AG09309 (cell line): ENCODE measurements at regions not wholly inside any gene's neighbourhood (a gene's known extent, or its start where the extent isn't known, plus 50 kb on each side); places are given as distances from the start of the nearest gene placed in this dataset.

ENCODE experiments used
- DNase-seq: peaks from one replicate; pipeline ENCODE4 v3.0.0-alpha.2; 2010; ENCODE audit warnings: low read depth
- H3K4me3 ChIP-seq: 2 replicates; pipeline ENCODE4 v1.5.1; 2011; ENCODE audit warnings: mild to moderate bottlenecking, low read depth, low read length, moderate library complexity; ENCODE audit not compliant: control insufficient read depth
- TF ChIP-seq, protein P1 (sequence below): IDR thresholded peaks from 2 replicates; pipeline ENCODE4 v1.5.1; 2011; ENCODE audit warnings: mild to moderate bottlenecking, low read depth, low read length, inconsistent platforms; ENCODE audit not compliant: insufficient read depth, control insufficient read depth; ENCODE audit errors: missing control alignments

DNA sequence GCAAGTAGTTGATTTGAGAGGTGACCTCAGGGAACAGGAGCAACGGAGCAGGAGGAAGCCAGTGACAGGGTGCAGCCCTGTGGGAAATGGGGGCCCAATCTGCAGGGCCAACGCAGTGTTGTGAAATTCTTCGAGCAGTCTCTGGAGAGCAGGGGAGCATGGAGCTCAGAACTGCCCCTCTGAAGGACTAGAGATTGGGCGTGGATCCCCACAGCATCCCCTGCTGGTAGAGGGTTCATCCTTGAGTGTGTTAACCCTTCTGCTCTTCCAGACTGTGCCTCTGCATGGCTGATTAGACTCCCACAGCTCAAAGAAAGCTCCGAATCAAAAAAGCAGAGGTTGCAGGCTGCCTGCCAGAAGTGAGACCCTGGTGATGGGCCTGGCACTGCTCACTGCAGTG, 77.9 kb upstream of the UQCRFS1 start:
- TF ChIP-seq, protein P1, sequence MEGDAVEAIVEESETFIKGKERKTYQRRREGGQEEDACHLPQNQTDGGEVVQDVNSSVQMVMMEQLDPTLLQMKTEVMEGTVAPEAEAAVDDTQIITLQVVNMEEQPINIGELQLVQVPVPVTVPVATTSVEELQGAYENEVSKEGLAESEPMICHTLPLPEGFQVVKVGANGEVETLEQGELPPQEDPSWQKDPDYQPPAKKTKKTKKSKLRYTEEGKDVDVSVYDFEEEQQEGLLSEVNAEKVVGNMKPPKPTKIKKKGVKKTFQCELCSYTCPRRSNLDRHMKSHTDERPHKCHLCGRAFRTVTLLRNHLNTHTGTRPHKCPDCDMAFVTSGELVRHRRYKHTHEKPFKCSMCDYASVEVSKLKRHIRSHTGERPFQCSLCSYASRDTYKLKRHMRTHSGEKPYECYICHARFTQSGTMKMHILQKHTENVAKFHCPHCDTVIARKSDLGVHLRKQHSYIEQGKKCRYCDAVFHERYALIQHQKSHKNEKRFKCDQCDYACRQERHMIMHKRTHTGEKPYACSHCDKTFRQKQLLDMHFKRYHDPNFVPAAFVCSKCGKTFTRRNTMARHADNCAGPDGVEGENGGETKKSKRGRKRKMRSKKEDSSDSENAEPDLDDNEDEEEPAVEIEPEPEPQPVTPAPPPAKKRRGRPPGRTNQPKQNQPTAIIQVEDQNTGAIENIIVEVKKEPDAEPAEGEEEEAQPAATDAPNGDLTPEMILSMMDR = no peak
- H3K4me3 ChIP-seq = no peak overlapping the region
- DNase-seq = no peak

DNA sequence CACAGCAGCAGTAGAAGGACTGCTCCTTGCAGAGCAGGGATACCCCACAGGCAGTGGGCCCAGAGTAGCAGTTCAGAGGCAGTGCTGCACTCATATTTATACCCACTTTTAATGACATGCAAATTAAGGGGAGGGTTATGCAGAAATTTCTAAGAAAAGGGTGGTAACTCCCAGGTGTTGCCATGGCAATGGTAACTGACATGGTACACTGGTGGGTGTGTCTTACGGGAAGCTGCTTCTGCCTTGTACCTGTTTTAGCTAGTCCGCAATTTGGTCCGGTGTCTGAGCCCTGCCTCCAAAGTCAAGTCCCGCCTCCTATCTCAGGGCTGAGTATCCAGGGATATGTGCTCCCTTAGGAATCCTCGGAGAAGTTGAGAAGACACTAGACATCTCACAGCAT, 79.2 kb upstream of the UQCRFS1 start:
- DNase-seq = no peak
- TF ChIP-seq, protein P1 = no peak
- no peak overlapping the region for H3K4me3 ChIP-seq

GRCh38 chr19:29292562-29292961, 79.6 kb upstream of the UQCRFS1 start:
- no peak overlapping the region for H3K4me3 ChIP-seq
- no peak for DNase-seq
- TF ChIP-seq, protein P1 = no peak

GRCh38 chr19:29293292-29293691, 80.3 kb upstream of the UQCRFS1 start:
- TF ChIP-seq, protein P1 = no peak
- DNase-seq = no peak

DNA sequence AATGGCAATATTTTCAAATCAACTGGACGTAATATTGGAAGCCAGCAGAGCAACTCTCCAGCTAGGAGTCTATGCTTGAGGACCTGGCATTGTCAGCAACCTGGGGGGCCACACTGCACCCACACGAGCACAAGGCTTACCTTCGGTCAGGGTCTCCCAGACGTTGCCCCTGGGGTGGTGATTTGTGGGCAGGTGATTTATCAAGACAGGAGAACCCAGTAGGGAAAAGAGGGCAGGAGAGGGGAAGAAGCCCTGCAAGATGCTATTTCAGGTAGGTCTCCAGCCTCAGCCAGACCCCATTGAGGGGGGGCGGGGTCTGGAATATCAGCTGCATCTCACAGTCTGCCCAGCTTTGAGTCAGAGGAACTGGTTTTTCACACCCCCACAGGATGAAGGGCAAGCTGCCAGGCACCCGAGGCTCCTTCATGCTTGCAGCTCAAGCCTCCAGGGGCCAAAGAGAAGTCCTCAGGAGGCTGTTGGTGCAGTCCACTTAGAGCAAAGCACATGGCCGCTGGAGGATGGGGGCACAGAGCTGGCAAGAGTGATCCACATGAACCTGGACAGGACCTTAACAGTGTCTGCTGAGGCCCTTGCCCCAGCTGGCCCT, 80.9 kb upstream of the UQCRFS1 start:
- TF ChIP-seq, protein P1 = no peak
- DNase-seq = no peak
- no peak overlapping the region for H3K4me3 ChIP-seq

More at GRCh38 chr19:29293292-29293691, 80.3 kb upstream of the UQCRFS1 start:
- H3K4me3 ChIP-seq = no peak overlapping the region

DNA sequence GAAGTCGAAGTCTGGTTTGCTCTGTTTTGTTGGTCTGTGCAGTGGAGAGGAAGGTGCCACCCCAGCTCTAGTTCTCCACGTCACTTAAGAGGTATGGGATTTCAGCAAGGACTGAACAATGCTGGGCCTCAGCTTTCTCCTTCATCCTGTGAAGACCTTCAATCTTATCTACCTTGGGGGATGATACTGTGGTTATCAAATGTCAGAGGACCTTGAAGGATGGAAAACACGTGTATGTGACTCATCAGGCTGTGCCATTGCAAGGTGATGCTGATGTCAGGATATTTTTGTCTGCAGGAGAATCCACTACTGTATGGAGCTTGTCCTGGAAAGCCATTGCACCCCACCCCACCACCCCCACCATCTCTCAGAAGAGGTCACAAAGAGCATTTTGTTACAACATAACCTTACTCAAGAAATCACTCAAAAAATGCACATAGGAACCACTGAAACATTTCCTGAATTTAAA, 81.4 kb upstream of the UQCRFS1 start:
- no peak overlapping the region for H3K4me3 ChIP-seq
- DNase-seq = no peak
- TF ChIP-seq, protein P1 = no peak
